PC-9 (cell line): ENCODE measurements at regions not wholly inside any gene's neighbourhood (a gene's known extent, or its start where the extent isn't known, plus 50 kb on each side); places are given as distances from the start of the nearest gene placed in this dataset.

Experiments
- EZH2 ChIP-seq: fragments of 200-600 bp; sonication (generic); IDR thresholded peaks from 2 replicates; pipeline ENCODE4 v1.8.0; 2017; ENCODE audit warnings: antibody characterized with exemption, low read depth
- TF ChIP-seq, protein P1 (sequence below): fragments of 200-600 bp; sonication (generic); conservative IDR thresholded peaks from 2 replicates; pipeline ENCODE4 v1.6.1; 2017; ENCODE audit warnings: mixed run types, antibody characterized with exemption, mild to moderate bottlenecking, moderate library complexity

DNA sequence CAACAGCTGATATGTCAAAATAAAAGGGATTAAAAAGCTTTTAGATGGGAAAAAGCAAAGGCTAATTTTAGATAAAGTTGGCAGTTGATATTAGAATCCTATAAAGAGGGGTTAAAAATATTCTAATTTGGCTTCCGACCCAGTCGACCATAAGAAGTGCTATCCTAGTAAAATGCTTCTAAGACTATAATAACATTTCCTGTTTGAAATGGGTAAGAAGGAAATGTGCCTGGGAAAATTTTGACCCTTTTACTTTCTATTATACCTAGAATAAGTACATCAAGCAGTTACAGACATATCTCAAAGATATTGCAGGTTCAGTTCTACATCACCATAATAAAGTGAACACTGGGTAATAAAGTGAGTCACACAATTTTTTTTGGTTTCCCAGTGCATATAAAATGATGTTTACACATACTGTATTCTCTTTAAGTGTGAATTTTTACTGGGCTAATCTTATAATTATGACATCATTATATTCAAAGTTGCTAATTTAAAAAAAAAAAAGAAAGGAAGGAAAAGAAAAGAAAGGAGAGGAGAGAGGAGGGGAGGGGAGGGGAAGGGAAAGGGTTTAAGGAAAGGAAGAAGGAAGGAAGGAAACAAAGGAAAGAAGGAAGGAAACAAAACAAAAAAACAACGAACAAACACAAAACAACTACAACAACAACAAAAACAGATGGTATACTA, 308.2 kb upstream of the NR5A2 start:
- TF ChIP-seq, protein P1, sequence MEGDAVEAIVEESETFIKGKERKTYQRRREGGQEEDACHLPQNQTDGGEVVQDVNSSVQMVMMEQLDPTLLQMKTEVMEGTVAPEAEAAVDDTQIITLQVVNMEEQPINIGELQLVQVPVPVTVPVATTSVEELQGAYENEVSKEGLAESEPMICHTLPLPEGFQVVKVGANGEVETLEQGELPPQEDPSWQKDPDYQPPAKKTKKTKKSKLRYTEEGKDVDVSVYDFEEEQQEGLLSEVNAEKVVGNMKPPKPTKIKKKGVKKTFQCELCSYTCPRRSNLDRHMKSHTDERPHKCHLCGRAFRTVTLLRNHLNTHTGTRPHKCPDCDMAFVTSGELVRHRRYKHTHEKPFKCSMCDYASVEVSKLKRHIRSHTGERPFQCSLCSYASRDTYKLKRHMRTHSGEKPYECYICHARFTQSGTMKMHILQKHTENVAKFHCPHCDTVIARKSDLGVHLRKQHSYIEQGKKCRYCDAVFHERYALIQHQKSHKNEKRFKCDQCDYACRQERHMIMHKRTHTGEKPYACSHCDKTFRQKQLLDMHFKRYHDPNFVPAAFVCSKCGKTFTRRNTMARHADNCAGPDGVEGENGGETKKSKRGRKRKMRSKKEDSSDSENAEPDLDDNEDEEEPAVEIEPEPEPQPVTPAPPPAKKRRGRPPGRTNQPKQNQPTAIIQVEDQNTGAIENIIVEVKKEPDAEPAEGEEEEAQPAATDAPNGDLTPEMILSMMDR = no peak
- TF ChIP-seq EZH2 = no peak
